ENCODE measurements at regions not wholly inside any gene's neighbourhood (a gene's known extent, or its start where the extent isn't known, plus 50 kb on each side); places are given as distances from the start of the nearest gene placed in this dataset.

DNA sequence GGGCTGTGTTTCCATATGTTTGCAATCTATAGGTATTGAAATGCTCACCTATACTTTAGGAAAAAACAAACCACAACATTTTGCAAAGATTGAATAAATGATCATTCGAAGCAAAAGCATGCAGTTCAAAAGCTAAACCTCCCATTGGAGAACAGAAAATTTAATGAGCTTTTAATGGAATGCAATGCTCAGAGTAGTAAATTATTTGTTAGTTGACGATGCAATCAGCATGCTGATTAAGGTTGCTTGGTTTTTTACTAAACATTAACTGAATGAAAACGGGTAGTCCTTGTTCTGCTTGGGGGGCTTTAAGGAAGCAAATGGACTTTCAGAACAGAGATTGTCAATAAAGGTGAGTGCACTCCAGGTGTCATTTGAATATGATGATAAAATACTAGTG, 123.3 kb upstream of the TMEM161B start:
- no peak for DNase-seq (ENCODE audit: low read depth)
- TF ChIP-seq, protein P1, sequence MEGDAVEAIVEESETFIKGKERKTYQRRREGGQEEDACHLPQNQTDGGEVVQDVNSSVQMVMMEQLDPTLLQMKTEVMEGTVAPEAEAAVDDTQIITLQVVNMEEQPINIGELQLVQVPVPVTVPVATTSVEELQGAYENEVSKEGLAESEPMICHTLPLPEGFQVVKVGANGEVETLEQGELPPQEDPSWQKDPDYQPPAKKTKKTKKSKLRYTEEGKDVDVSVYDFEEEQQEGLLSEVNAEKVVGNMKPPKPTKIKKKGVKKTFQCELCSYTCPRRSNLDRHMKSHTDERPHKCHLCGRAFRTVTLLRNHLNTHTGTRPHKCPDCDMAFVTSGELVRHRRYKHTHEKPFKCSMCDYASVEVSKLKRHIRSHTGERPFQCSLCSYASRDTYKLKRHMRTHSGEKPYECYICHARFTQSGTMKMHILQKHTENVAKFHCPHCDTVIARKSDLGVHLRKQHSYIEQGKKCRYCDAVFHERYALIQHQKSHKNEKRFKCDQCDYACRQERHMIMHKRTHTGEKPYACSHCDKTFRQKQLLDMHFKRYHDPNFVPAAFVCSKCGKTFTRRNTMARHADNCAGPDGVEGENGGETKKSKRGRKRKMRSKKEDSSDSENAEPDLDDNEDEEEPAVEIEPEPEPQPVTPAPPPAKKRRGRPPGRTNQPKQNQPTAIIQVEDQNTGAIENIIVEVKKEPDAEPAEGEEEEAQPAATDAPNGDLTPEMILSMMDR (conservative IDR thresholded peaks at IDR 0.05; ENCODE audit: low read depth, low read length) = no peak
- H3K4me3 ChIP-seq (ENCODE audit: low read depth, low read length) = no peak overlapping the region

DNA sequence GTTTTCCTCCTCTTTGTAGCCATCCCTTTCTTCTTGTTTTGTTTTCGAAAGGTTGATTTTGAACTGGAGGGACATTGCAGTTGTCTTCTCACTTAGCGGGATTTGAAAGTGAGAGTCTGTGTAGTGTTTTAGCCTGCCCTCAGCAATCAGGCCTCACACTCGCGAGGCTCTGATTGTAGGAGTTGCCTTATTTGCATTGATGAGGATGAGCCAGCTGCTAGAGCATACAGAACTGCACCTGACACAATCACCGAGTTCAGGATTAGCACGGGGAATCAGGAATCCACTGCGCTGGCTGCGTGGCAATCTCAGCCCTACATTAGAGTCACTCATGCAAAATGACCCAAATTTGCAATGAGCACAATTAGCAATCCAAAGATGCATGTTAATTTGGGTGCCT, 122.5 kb upstream of the TMEM161B start:
- DNase-seq (ENCODE audit: low read depth) = no peak
- no peak overlapping the region for H3K4me3 ChIP-seq (ENCODE audit: low read depth, low read length)
- TF ChIP-seq, protein P1 (conservative IDR thresholded peaks at IDR 0.05; ENCODE audit: low read depth, low read length) = no peak

DNA sequence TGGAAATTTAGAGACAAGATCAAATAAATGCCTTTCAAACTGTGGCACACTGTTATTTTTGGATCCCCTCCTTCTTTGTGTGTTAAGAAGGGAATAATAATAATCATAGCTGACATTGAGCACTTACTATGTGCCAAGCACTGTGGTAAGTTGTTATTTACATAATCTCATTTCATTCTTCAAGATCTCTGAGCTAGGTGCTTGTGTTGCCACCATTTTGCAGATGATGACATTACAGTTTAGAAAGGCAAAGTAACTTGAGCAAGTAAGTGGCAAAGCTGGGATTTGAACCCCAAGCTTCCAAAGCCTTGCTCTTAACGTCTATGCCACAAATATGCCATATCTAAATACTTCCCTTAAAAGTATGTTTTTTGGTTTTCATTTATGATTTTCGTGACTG, 121.8 kb upstream of the TMEM161B start:
- TF ChIP-seq, protein P1 (conservative IDR thresholded peaks at IDR 0.05; ENCODE audit: low read depth, low read length) = no peak
- H3K4me3 ChIP-seq (ENCODE audit: low read depth, low read length) = no peak overlapping the region
- no peak for DNase-seq (ENCODE audit: low read depth)

- TF ChIP-seq, protein P1 (conservative IDR thresholded peaks at IDR 0.05; ENCODE audit: low read depth, low read length) = no peak
- DNase-seq (ENCODE audit: low read depth) = no peak
- H3K4me3 ChIP-seq (ENCODE audit: low read depth, low read length) = no peak overlapping the region
These were observed 121.4 kb upstream of the TMEM161B start for GRCh38 chr5:88390096-88390441.

GRCh38 chr5:88389338-88390095, 120.9 kb upstream of the TMEM161B start:
- DNase-seq (ENCODE audit: low read depth) = no peak
- no peak overlapping the region for H3K4me3 ChIP-seq (ENCODE audit: low read depth, low read length)
- TF ChIP-seq, protein P1 (conservative IDR thresholded peaks at IDR 0.05; ENCODE audit: low read depth, low read length) = no peak

DNA sequence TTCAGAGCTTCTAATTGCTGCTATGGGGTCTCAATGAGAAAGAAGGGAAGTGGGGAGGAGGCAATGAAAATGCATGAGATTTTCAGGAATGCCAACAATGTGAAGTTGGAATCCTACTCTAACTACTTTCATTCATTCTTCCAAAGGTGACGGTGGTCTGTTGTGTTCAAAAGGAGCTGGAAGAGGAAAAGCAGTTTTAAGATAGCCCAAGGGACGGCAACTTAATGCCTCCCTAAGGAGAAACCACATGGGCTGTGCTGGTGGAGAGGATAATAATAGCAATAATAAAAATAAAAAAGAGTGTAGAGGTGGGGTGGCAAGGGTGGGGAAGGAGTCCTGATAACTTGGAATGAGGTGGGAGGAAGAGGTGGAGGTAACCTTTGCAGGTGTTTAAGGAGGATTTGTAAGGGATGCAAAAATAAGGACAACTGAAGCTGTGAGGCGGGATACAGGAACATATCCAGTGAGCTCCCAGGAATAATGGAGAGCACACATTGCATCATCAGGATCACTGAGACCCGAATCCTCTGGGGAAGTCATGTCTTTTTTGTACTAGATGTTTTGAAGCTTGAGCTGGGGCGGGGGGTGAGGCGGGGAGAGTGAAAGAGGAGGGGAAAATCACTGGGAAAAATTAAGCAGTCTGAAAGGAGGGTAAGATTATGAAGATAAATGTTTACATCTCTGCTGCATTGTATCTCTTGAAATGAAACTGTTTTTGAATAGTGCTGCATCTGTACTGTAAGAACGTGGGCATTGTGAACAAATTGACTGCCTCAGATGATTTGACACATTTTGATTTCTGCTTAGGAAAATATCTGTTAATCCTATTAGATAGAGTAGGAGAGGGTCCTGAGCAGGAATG, 120.1 kb upstream of the TMEM161B start:
- no peak overlapping the region for H3K4me3 ChIP-seq (ENCODE audit: low read depth, low read length)
- TF ChIP-seq, protein P1 (conservative IDR thresholded peaks at IDR 0.05; ENCODE audit: low read depth, low read length) = no peak
- DNase-seq (ENCODE audit: low read depth) = no peak

Data from choroid plexus epithelial cell (primary cell).